ENCODE measurements at regions not wholly inside any gene's neighbourhood (a gene's known extent, or its start where the extent isn't known, plus 50 kb on each side); places are given as distances from the start of the nearest gene placed in this dataset.
A peak's percentile ranks its signal among the peaks of the same experiment; 100 is the strongest.
"Not testable (repeated sequence)": the region's sequence is repeated elsewhere in the genome, so short reads cannot be mapped to it uniquely, and the experiment has no call there.

- TF ChIP-seq, protein P1, sequence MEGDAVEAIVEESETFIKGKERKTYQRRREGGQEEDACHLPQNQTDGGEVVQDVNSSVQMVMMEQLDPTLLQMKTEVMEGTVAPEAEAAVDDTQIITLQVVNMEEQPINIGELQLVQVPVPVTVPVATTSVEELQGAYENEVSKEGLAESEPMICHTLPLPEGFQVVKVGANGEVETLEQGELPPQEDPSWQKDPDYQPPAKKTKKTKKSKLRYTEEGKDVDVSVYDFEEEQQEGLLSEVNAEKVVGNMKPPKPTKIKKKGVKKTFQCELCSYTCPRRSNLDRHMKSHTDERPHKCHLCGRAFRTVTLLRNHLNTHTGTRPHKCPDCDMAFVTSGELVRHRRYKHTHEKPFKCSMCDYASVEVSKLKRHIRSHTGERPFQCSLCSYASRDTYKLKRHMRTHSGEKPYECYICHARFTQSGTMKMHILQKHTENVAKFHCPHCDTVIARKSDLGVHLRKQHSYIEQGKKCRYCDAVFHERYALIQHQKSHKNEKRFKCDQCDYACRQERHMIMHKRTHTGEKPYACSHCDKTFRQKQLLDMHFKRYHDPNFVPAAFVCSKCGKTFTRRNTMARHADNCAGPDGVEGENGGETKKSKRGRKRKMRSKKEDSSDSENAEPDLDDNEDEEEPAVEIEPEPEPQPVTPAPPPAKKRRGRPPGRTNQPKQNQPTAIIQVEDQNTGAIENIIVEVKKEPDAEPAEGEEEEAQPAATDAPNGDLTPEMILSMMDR (IDR thresholded peaks at IDR 0.05; ENCODE audit: low read depth, low read length), result no peak
- no peaks in the 10 kb centered on the region for H3K9me3 ChIP-seq (ENCODE audit: low read depth)
- DNase-seq (ENCODE audit: low read depth in 1 of 2, low spot score in 1 of 2), result peak in 1 of 2 donors; percentile 72
- H3K4me3 ChIP-seq, result no peak overlapping the region
- H3K36me3 ChIP-seq, result no peaks in the 10 kb centered on the region
- no peaks in the 10 kb centered on the region for H3K27me3 ChIP-seq
- H3K27ac ChIP-seq, result no peak overlapping the region
- H3K4me1 ChIP-seq (ENCODE audit: low read depth), result no peaks in the 10 kb centered on the region
Observed at GRCh38 chr21:27772816-27773215, 805.9 kb upstream of the ADAMTS5 start.

DNA sequence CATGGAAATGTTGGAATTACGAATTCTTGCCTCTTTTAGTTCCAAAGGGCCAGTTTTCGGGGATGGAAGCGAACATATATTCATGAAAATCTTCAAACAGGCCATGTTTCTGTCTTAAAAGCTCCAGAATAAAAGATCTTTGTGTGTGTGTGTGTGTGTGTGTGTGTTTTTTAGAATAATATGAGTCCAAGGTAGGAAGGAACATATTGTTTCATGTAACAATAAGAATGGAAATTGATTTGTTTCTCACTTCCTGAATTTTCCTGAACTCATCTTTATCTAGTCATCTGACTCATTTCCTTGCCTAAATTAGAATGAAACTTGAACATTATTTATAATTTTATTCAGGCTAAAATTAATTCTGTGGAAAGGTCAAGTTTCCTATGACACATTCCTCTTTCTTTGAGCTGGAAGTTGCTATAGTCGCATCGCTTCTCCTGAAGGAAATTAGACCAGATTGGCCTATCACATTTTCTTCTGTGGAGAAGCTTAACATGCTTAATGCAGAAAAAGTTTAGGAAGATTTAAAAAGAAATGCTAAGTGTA lies 805.1 kb upstream of the ADAMTS5 start:
- no peaks in the 10 kb centered on the region for H3K9me3 ChIP-seq (ENCODE audit: low read depth)
- no peaks in the 10 kb centered on the region for H3K27me3 ChIP-seq
- TF ChIP-seq, protein P1 (IDR thresholded peaks at IDR 0.05; ENCODE audit: low read depth, low read length), result no peak
- no peak overlapping the region for H3K27ac ChIP-seq
- H3K4me1 ChIP-seq (ENCODE audit: low read depth), result no peaks in the 10 kb centered on the region
- no peak for DNase-seq (ENCODE audit: low read depth in 1 of 2, low spot score in 1 of 2)
- no peak overlapping the region for H3K4me3 ChIP-seq
- H3K36me3 ChIP-seq, result no peaks in the 10 kb centered on the region

DNA sequence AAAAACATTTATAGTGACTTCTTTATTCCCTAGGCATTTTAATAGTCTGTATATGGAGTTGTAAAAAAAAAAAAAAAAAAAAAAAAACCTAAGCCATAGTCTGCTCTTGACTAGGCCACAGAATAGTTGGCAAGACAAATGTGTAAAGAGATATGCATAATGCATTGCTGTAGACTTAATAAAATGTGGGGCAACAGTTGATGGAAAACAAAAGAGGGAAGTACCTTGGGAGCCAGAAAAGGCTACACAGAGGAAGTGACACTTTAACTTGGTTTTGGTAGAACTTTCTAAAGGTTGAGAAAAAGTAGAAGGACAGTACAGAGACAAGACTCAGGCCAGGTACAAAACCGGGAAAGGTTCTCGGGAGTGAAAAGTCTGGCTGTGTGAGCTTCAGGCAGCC lies 802.9 kb upstream of the ADAMTS5 start:
- TF ChIP-seq, protein P1 (IDR thresholded peaks at IDR 0.05; ENCODE audit: low read depth, low read length), result no peak
- H3K9me3 ChIP-seq (ENCODE audit: low read depth), result no peaks in the 10 kb centered on the region
- no peak overlapping the region for H3K27ac ChIP-seq
- DNase-seq (ENCODE audit: low read depth in 1 of 2, low spot score in 1 of 2), result peak in 1 of 2 donors; percentile 43
- no peaks in the 10 kb centered on the region for H3K4me1 ChIP-seq (ENCODE audit: low read depth)
- H3K4me3 ChIP-seq, result no peak overlapping the region
- no peaks in the 10 kb centered on the region for H3K36me3 ChIP-seq
- no peaks in the 10 kb centered on the region for H3K27me3 ChIP-seq

GRCh38 chr21:27768046-27768637 lies 801.3 kb upstream of the ADAMTS5 start:
- not testable (repeated sequence) for H3K4me1 ChIP-seq (ENCODE audit: low read depth); H3K4me3 ChIP-seq; H3K27me3 ChIP-seq; H3K9me3 ChIP-seq (ENCODE audit: low read depth); H3K27ac ChIP-seq; H3K36me3 ChIP-seq
- DNase-seq (ENCODE audit: low read depth in 1 of 2, low spot score in 1 of 2), result peak in 1 of 2 donors; percentile 60

GRCh38 chr21:27764056-27764455 lies 797.2 kb upstream of the ADAMTS5 start:
- DNase-seq (ENCODE audit: low read depth in 1 of 2, low spot score in 1 of 2), result no peak
- Histone ChIP-seq H3K27me3 (no peaks in the 10 kb centered on the region), H3K4me3 (no peak overlapping the region), H3K4me1 (ENCODE audit: low read depth) (peaks cover 18% of the 10 kb centered on the region), H3K27ac (no peak overlapping the region), H3K36me3 (no peaks in the 10 kb centered on the region), H3K9me3 (ENCODE audit: low read depth) (no peaks in the 10 kb centered on the region)
- TF ChIP-seq, protein P1 (IDR thresholded peaks at IDR 0.05; ENCODE audit: low read depth, low read length), result no peak

DNA sequence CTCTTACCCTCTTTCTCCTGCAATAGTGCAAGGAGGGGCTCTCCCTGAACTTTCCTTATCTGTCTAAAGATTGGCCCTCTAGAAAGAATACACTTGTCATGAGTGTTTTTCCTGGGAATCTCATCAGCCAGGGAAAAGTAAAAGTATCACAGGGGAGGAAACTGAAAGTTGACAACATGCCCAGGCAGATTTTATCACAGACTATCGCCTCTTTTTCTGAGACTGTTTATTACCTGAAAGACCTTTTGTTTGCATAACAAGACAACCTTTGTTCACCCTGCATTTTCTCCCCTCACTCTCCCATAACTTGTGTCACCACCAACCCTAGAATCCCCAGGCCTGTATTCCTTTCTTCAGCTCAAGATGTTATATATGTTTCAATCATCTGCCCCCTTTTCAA lies 794.7 kb upstream of the ADAMTS5 start:
- no peak for DNase-seq (ENCODE audit: low read depth in 1 of 2, low spot score in 1 of 2)
- H3K4me3 ChIP-seq, result no peak overlapping the region
- no peaks in the 10 kb centered on the region for H3K27me3 ChIP-seq
- no peaks in the 10 kb centered on the region for H3K36me3 ChIP-seq
- no peak overlapping the region for H3K27ac ChIP-seq
- peaks cover 18% of the 10 kb centered on the region for H3K4me1 ChIP-seq (ENCODE audit: low read depth)
- no peaks in the 10 kb centered on the region for H3K9me3 ChIP-seq (ENCODE audit: low read depth)
- TF ChIP-seq, protein P1 (IDR thresholded peaks at IDR 0.05; ENCODE audit: low read depth, low read length), result no peak
